NCI-H2196 treated with DMSO at 0.1 percent for 48 hours (cell line): ENCODE measurements at regions not wholly inside any gene's neighbourhood (a gene's known extent, or its start where the extent isn't known, plus 50 kb on each side); places are given as distances from the start of the nearest gene placed in this dataset.

Source experiments
- DNase-seq: peaks from one replicate; lab custom pipeline; 2025; ENCODE audit not compliant: unreplicated experiment; lab: John Stamatoyannopoulos, UW

DNA sequence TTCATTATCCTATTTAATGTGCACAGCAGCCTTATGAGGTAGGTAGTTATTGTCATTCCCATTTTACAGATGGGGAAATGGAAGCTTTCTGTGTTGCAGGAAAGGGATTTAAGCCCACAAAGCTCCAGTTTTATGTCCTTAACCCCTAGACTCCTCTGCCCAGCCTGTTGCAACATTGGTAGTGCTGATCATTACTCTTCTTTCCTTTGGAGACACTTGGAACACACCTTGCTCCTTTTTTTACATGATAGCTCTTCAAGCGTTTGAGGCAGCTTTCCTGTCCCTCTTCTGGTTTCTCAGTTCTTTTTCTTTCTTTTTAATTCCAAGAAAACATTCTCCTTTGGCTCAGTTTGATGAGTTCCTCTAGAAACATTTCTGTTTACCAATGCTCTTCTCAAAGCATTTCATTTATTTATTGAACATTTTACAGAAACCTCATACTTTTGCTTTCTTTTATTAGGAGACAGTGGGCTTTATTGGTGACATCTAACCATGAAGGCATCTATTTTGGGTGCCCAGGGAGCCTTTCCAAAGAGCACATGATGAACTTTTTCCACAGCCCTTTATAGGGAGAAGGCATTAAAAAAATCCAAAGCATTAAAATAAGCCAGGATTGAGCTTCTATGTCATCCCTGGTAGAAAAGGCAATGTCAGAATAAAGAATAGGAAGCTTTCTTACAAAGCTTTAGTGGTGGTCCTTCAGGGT, 218.0 kb downstream of the TMEM38B start:
- DNase-seq = no peak

GRCh38 chr9:105912863-105913516, 218.6 kb downstream of the TMEM38B start:
- peak; percentile 5 for DNase-seq

- no peak for DNase-seq
These were observed 226.9 kb downstream of the TMEM38B start for GRCh38 chr9:105921057-105921726.

DNA sequence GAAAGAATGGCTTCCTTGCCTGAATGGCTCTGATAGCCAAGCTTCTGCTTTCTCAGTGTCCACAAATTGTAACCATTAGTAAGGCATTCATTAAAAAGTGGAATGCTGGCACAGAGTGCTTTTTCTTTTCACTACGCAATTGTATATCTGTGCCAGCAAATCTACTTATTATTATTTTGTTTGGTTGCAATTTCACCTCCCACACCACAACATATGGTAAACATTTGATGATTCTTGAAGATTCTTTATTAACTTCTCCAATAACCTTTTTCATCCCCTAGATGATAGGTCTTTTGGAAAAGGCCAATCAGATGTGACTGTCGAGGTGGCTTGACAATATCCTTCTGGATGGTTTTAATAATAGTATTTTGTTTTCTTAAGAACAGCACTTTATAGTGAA, 234.1 kb downstream of the TMEM38B start:
- no peak for DNase-seq

GRCh38 chr9:105930011-105930627, 235.8 kb downstream of the TMEM38B start:
- DNase-seq = no peak

DNA sequence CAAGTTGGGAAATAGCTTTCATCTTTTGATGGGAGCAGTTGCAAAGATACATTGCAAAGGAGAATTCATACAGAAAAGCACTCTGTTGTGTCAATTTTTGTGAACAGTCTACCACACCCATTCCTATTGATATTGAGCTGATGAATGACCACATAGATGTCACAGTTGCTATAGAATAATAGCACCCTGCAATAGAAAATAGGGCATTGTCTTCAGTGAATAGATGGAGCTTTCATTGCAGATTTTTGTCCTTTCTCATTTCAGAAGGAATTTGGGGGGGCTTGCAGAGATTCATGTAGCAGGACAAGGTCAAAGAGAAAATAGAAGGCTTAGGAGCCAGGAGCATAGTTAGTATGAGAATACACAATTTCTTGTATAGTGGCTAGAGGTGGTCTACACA, 237.9 kb downstream of the TMEM38B start:
- no peak for DNase-seq

DNA sequence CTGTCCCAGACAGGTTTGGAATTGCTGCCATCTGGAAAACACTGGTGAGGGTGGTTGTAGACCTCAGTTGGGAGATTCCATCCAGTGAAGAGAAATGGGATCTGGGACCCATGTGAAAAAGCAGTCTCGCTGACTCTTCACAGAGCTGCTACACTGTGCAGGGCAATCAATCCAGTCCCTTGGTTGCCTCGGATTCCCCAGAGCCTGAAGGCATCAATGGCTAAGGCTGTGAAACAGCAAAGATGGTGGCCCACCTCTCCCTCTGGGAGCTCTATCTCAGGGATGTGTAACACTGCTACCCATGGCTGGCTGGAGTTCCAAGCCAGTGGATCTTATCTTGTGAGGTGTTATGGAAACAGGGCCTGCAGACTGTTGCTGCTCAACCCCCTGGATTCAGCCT, 256.1 kb downstream of the TMEM38B start:
- DNase-seq = no peak

GRCh38 chr9:105950894-105951293, 256.6 kb downstream of the TMEM38B start:
- no peak for DNase-seq

- no peak for DNase-seq
These were observed 260.2 kb downstream of the TMEM38B start for GRCh38 chr9:105954517-105954916.

DNA sequence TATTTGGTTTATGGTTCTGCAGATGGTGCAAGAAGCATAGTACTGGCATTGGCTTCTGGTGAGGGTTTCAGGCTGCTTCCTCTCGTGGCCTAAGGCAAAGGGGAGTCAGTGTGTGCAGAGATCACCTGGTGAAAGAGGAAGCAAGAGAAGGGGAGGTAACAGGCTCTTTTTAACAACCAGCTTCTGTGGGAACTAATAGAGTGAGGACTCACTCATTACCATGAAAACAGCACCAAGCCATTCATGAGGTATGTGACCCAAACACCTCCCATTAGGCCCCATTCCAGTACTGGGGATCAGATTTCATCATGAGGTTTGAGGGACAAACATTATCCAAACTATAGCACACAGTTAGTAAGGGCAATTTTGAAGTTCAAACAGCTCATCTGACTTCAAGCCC, 263.5 kb downstream of the TMEM38B start:
- DNase-seq = no peak

DNA sequence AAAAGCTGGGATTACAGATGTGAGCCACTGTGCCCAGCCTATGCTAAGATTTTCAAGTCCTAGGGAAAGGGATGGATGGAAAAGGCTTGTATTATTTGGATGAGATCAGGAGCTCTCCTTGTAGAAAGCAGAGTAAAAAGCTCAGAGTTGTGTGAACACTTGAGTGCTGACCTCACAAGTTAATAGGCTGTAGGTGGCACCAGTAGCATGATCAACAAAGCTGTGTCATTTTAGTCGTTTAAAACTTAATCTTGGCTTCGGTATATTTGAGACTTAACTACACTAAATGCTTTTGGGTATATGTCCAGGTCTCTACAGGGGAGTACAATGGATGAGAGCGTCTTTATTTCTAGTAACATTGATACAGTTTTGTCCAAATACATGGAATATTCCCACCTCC, 264.2 kb downstream of the TMEM38B start:
- DNase-seq = no peak

- no peak for DNase-seq
These were observed 265.2 kb downstream of the TMEM38B start for GRCh38 chr9:105959531-105959930.

DNA sequence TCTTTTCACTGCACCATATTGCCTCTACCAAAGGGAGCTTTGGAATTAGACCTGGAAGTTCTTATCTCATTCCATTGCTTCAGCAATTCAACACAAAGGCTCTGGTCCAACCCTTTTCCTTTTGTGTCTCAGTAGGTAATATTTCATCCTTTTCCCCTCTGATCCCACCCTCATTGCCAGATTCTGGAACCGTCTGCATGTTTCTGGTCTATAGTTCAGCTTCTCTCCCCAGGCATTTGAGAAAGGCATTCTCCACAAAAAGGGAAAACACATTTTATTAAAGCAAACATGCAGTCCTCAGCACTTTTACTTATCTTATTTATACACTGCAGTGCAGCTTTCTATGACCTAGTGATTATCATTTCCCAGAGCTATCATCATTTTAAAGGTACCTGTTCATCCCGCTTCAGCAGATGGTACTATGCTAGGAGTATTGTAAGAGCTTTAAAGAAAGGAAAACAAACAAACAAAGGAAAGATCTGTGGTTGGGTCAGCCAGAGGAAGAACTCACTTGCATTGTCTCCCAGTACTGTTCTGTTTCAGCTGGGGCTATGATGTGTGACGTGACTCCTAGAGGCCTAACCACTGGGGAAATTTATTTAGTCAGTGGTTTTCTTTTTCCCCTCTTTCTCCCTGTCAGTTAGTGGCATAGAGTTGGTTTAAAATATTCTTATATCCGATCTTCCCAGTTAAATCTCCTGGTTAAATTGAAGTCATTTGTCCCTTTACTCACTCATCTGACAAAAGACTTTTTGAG, 269.2 kb downstream of the TMEM38B start:
- no peak for DNase-seq

DNA sequence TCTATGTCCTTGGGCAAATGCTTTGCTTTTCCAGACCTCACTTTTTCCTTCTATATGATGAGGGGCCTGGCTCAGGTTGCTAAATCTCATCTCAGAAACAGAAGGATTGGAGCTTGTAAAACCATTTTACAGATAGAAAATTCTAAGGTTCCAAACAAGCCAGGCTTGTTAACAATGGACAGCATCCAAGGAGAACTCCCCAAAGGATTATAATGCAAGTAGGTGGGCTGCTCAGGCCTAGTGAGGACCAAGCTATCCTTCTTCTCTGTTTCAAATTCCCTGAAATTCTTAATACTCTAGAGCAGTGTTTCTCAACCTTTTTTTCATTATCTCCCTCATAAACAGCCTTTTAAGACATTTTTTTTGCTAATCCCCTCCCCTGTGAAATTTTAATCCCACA, 269.8 kb downstream of the TMEM38B start:
- no peak for DNase-seq

GRCh38 chr9:105966834-105967233, 272.5 kb downstream of the TMEM38B start:
- DNase-seq = no peak

DNA sequence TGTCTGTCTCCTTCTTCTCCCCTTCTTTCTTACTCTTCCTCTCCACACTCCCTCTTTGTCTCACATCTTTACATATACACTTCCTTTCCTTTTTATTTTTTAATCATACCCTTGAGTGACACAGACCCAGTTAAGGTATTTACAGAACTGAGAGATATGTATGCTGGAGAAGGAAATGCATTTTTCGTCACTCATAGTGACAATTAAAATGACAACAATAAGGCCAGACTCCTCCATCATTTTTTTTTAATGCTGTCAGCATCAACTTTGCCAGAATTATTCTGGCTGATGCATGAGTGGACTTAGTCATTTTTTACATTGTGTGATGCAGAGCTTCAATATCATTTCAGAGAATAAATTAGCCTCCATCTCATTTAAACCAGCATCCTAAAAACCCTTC, 272.9 kb downstream of the TMEM38B start:
- DNase-seq = no peak

GRCh38 chr9:105967797-105968196, 273.5 kb downstream of the TMEM38B start:
- DNase-seq = no peak

GRCh38 chr9:105968811-105969466, 274.6 kb downstream of the TMEM38B start:
- no peak for DNase-seq

- DNase-seq = no peak
These were observed 275.3 kb downstream of the TMEM38B start for GRCh38 chr9:105969636-105970035.

DNA sequence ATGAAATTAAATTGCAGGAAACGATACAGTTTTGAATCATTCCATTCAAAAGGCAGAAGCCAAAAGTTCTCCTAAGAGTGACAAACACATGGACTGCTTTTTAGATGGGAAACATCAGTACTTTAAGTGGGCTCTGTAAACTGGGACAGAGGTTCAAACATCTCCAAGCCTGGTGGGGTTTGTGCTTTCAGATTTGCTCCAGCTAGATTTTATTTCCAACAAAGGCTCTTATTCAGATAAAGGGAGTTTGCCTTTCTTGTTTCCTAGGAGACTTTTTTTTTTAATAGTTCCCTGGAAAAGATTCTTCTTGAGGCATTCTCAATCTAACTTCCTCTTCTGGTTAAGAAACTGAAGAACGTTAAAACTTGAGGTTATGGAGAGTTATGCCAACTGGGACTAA, 277.6 kb downstream of the TMEM38B start:
- no peak for DNase-seq
